H1 (cell line): ENCODE measurements at regions not wholly inside any gene's neighbourhood (a gene's known extent, or its start where the extent isn't known, plus 50 kb on each side); places are given as distances from the start of the nearest gene placed in this dataset.

ENCODE experiments used
- CTCF ChIA-PET: fragments of 300-600 bp; sonication (Branson Sonifier 250); formaldehyde crosslinking; loops from one replicate; lab custom pipeline; 2021; ENCODE audit not compliant: partially characterized antibody; lab: Charles Lee
- POLR2A ChIA-PET: fragments of 300-600 bp; sonication (Branson Sonifier 250); formaldehyde crosslinking; loops from one replicate; lab custom pipeline; 2021; ENCODE audit warnings: inconsistent platforms; ENCODE audit not compliant: partially characterized antibody; lab: Charles Lee
- DNase-seq, 2 experiments: peaks; one replicate each; pipeline versions ENCODE4 v3.0.0 to v3.0.0-alpha.2; 2010 to 2022; ENCODE audit warnings: low spot score in 2 of 2, low read depth in 1 of 2, mixed read lengths in 1 of 2
- FAIRE-seq: peaks from 2 replicates; lab custom pipeline; 2011; peaks lifted over from hg19 to GRCh38; lab: Jason Lieb, UNC
- H2AFZ ChIP-seq: 2 replicates; pipeline ENCODE4 v1.8.1; 2012; ENCODE audit warnings: low read length, inconsistent platforms
- H2AK5ac ChIP-seq: 2 replicates; pipeline ENCODE4 v1.6.1; 2013; ENCODE audit warnings: low read depth, low read length
- H2BK120ac ChIP-seq: replicated peaks from 2 replicates; pipeline ENCODE3; 2013; ENCODE audit warnings: low read depth, low read length, inconsistent platforms
- H2BK12ac ChIP-seq: 2 replicates; pipeline ENCODE4 v1.6.1; 2013; ENCODE audit warnings: low read depth, low read length
- H2BK15ac ChIP-seq: 2 replicates; pipeline ENCODE4 v1.6.1; 2013; ENCODE audit warnings: low read length
- H2BK20ac ChIP-seq: 2 replicates; pipeline ENCODE4 v1.6.1; 2013; ENCODE audit warnings: low read length
- H2BK5ac ChIP-seq: 2 replicates; pipeline ENCODE4 v1.6.1; 2013; ENCODE audit warnings: low read depth, low read length
- H3K14ac ChIP-seq: 2 replicates; pipeline ENCODE4 v1.6.1; 2013; ENCODE audit warnings: inconsistent platforms; ENCODE audit not compliant: insufficient read length
- H3K18ac ChIP-seq: 2 replicates; pipeline ENCODE4 v1.6.1; 2013; ENCODE audit warnings: low read length; ENCODE audit errors: extremely low read depth
- H3K23ac ChIP-seq: 2 replicates; pipeline ENCODE4 v1.6.1; 2013; ENCODE audit warnings: inconsistent platforms; ENCODE audit not compliant: insufficient read length
- H3K23me2 ChIP-seq: 2 replicates; pipeline ENCODE4 v1.6.1; 2013; ENCODE audit warnings: low read depth, low read length
- H3K27ac ChIP-seq: 2 replicates; pipeline ENCODE4 v1.6.1; 2011; ENCODE audit warnings: low read depth, low read length, inconsistent platforms
- H3K27me3 ChIP-seq, 4 experiments: replicated peaks in 1 of 4; 1 replicate in 1 of 4; 2 replicates in 3 of 4; pipeline versions ENCODE4 v1.6.1 to v1.8.1; 2011 to 2013; ENCODE audit warnings: low read length in 3 of 4, mild to moderate bottlenecking in 3 of 4, inconsistent platforms in 2 of 4, mixed read lengths in 2 of 4, moderate library complexity in 1 of 4; ENCODE audit not compliant: control insufficient read depth in 3 of 4, insufficient read depth in 3 of 4; ENCODE audit errors: extremely low read depth in 1 of 4
- H3K36me3 ChIP-seq, 4 experiments: 2 replicates each; pipeline versions ENCODE4 v1.6.1 to v1.8.1; 2011 to 2013; ENCODE audit warnings: mild to moderate bottlenecking in 4 of 4, low read length in 3 of 4, moderate library complexity in 2 of 4, control low read depth in 1 of 4, inconsistent platforms in 1 of 4; ENCODE audit not compliant: insufficient read depth in 4 of 4, control insufficient read depth in 2 of 4
- H3K4ac ChIP-seq: replicated peaks from 2 replicates; pipeline ENCODE3; 2013; ENCODE audit warnings: low read length, low read depth, mixed read lengths, inconsistent platforms; ENCODE audit not compliant: insufficient read length
- H3K4me1 ChIP-seq, 4 experiments: replicated peaks in 1 of 4; 1 replicate in 1 of 4; 2 replicates in 3 of 4; pipeline versions ENCODE4 v1.6.1 to v1.8.1; 2011 to 2013; ENCODE audit warnings: low read length in 3 of 4, inconsistent platforms in 2 of 4, mixed read lengths in 1 of 4; ENCODE audit not compliant: insufficient read depth in 4 of 4, control insufficient read depth in 3 of 4
- H3K4me2 ChIP-seq, 2 experiments: 2 replicates each; pipeline versions ENCODE4 v1.6.1 to v1.8.1; 2011 to 2013; ENCODE audit warnings: low read depth in 2 of 2, low read length in 2 of 2, control low read depth in 1 of 2, inconsistent platforms in 1 of 2, mild to moderate bottlenecking in 1 of 2; ENCODE audit not compliant: insufficient read depth in 1 of 2
- H3K4me3 ChIP-seq, 4 experiments: fragments of 200-600, 300-600 bp in 1 of 4; sonication (generic), shearing (Covaris generic), sonication (Bioruptor Twin) in 1 of 4; 2 replicates each; pipeline versions ENCODE4 v1.5.1 to v1.8.1; 2011 to 2016; ENCODE audit warnings: low read length in 4 of 4, low read depth in 3 of 4, control low read depth in 2 of 4, inconsistent platforms in 2 of 4, mild to moderate bottlenecking in 2 of 4, mixed read lengths in 1 of 4, moderate library complexity in 1 of 4; ENCODE audit not compliant: insufficient read depth in 2 of 4; ENCODE audit errors: extremely low read depth in 1 of 4
- H3K56ac ChIP-seq: replicated peaks from 2 replicates; pipeline ENCODE3; 2013; ENCODE audit warnings: low read depth, mild to moderate bottlenecking, mixed read lengths, low read length, inconsistent platforms; ENCODE audit not compliant: insufficient read length
- H3K79me1 ChIP-seq: 2 replicates; pipeline ENCODE4 v1.6.1; 2013; ENCODE audit warnings: low read depth, low read length, control low read depth
- H3K79me2 ChIP-seq, 2 experiments: 2 replicates each; pipeline versions ENCODE4 v1.6.1 to v1.8.1; 2012 to 2013; ENCODE audit warnings: low read length in 2 of 2, mild to moderate bottlenecking in 2 of 2, inconsistent platforms in 1 of 2; ENCODE audit not compliant: insufficient read depth in 2 of 2, control insufficient read depth in 1 of 2
- H3K9ac ChIP-seq, 4 experiments: replicated peaks in 1 of 4; 1 replicate in 1 of 4; 2 replicates in 3 of 4; pipeline versions ENCODE4 v1.6.1 to v1.8.1; 2011 to 2013; ENCODE audit warnings: low read depth in 3 of 4, low read length in 3 of 4, control low read depth in 2 of 4, mild to moderate bottlenecking in 2 of 4, moderate library complexity in 2 of 4, inconsistent platforms in 1 of 4; ENCODE audit errors: extremely low read depth in 1 of 4
- H3K9me3 ChIP-seq, 2 experiments: 2 replicates each; pipeline versions ENCODE4 v1.6.1 to v1.8.1; 2012 to 2013; ENCODE audit warnings: mild to moderate bottlenecking in 2 of 2, moderate library complexity in 2 of 2, control low read depth in 1 of 2, inconsistent platforms in 1 of 2, low read depth in 1 of 2, low read length in 1 of 2, mixed read lengths in 1 of 2; ENCODE audit not compliant: insufficient read depth in 2 of 2
- H4K20me1 ChIP-seq, 2 experiments: replicated peaks in 1 of 2; 2 replicates each; pipeline versions ENCODE3 to v1.8.1; 2011 to 2013; ENCODE audit warnings: inconsistent platforms in 2 of 2, low read length in 2 of 2, mild to moderate bottlenecking in 1 of 2; ENCODE audit not compliant: insufficient read depth in 2 of 2, control insufficient read depth in 1 of 2
- H4K5ac ChIP-seq: 2 replicates; pipeline ENCODE4 v1.6.1; 2013; ENCODE audit warnings: low read length, low read depth, mixed read lengths, inconsistent platforms; ENCODE audit not compliant: insufficient read length
- H4K8ac ChIP-seq: 2 replicates; pipeline ENCODE4 v1.8.0; 2013; ENCODE audit warnings: mild to moderate bottlenecking, moderate library complexity, low read length, inconsistent platforms; ENCODE audit not compliant: insufficient read depth; ENCODE audit errors: extremely low read depth
- H4K91ac ChIP-seq: replicated peaks from 2 replicates; pipeline ENCODE3; 2013; ENCODE audit warnings: low read length, mixed read lengths, inconsistent platforms; ENCODE audit not compliant: insufficient read length
- KDM1A ChIP-seq: fragments of 200-600, 300-600 bp; sonication (generic); IDR thresholded peaks from 2 replicates; pipeline ENCODE4 v1.7.1; 2016; ENCODE audit warnings: mild to moderate bottlenecking, low read length, borderline replicate concordance
- SUZ12 ChIP-seq: fragments of 200-600 bp; sonication (generic); IDR thresholded peaks from 2 replicates; pipeline ENCODE4 v1.6.1; 2012; ENCODE audit warnings: mild to moderate bottlenecking, inconsistent platforms, low read length, moderate library complexity, mixed read lengths
- WGBS, 2 experiments: shearing (Covaris generic) in 1 of 2; methylation state at CpG; one replicate each; pipeline versions ENCODE4 v1.1.6 to v1.1.7; 2013 to 2015; ENCODE audit warnings: low lambda C conversion rate in 2 of 2, mixed read lengths in 2 of 2, inconsistent platforms in 1 of 2, low coverage in 1 of 2, missing lambda C conversion rate in 1 of 2; ENCODE audit not compliant: insufficient replicate concordance in 2 of 2, insufficient coverage in 1 of 2, insufficient read length in 1 of 2; ENCODE audit errors: extremely low coverage in 1 of 2, missing lambda C conversion rate in 1 of 2; 5-methylcytosine and 5-hydroxymethylcytosine counted together

DNA sequence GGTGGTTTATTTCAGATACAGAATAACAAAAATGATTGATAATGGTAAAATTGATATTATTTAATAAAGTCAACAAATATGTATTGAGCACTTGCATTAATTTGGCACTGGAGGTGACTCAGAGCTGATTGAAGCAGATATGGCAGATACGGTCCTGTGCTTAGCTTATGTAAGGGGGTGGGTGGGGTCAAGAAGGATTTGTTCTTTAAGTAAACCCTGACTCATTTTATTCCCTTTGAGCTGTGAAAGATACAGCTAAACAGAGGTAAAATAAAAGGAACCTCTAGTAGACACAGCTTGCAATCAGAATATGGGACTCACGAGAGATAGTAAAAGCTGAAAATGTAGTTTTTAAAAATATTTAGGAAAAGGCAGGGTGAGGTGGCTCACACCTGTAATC lies 201.3 kb upstream of the CLINT1 start:
- no peaks in the 10 kb centered on the region for H3K9me3 ChIP-seq
- no peak overlapping the region for H2AFZ ChIP-seq
- no peak overlapping the region for H3K27ac ChIP-seq
- no peaks in the 10 kb centered on the region for H3K79me1 ChIP-seq
- no peak overlapping the region for H2BK120ac ChIP-seq
- no peaks in the 10 kb centered on the region for H3K36me3 ChIP-seq
- no peak overlapping the region for H2AK5ac ChIP-seq
- no peak overlapping the region for H3K14ac ChIP-seq
- no peak overlapping the region for H3K9ac ChIP-seq
- FAIRE-seq (no peak), DNase-seq (no peak)
- no peaks in the 10 kb centered on the region for H3K79me2 ChIP-seq
- H4K8ac ChIP-seq: no peak overlapping the region
- H3K4me1 ChIP-seq: no peaks in the 10 kb centered on the region
- no peak overlapping the region for H3K4me2 ChIP-seq
- H3K27me3 ChIP-seq: no peaks in the 10 kb centered on the region
- no peak overlapping the region for H2BK15ac ChIP-seq
- CTCF ChIA-PET: interaction anchor here (1.0 to 2.9 kb wide), 6 partner anchors 9 to 635 kb away, joined by 3 to 18 read pairs (median 4); no protein-coding TSS in a partner anchor
- TF ChIP-seq SUZ12: no peak
- no peak for TF ChIP-seq KDM1A
- TF ChIP-seq, all 59 proteins: peak for 0
- Histone ChIP-seq H3K56ac (no peak overlapping the region), H4K20me1 (no peaks in the 10 kb centered on the region), H3K4me3 (no peak overlapping the region), H2BK12ac (no peak overlapping the region), H4K5ac (no peak overlapping the region), H3K23me2 (no peaks in the 10 kb centered on the region), H2BK20ac (no peak overlapping the region), H2BK5ac (no peak overlapping the region), H3K23ac (no peak overlapping the region), H3K18ac (no peak overlapping the region), H3K4ac (no peak overlapping the region), H4K91ac (no peak overlapping the region)
- WGBS, 2 experiments: 95% methylated on average over 2 of the region's 2 CpGs; no CpG with 5 or more reads in 1 of the 2 experiments
- POLR2A ChIA-PET: no interaction called here
